ENCODE measurements at regions not wholly inside any gene's neighbourhood (a gene's known extent, or its start where the extent isn't known, plus 50 kb on each side); places are given as distances from the start of the nearest gene placed in this dataset.

DNA sequence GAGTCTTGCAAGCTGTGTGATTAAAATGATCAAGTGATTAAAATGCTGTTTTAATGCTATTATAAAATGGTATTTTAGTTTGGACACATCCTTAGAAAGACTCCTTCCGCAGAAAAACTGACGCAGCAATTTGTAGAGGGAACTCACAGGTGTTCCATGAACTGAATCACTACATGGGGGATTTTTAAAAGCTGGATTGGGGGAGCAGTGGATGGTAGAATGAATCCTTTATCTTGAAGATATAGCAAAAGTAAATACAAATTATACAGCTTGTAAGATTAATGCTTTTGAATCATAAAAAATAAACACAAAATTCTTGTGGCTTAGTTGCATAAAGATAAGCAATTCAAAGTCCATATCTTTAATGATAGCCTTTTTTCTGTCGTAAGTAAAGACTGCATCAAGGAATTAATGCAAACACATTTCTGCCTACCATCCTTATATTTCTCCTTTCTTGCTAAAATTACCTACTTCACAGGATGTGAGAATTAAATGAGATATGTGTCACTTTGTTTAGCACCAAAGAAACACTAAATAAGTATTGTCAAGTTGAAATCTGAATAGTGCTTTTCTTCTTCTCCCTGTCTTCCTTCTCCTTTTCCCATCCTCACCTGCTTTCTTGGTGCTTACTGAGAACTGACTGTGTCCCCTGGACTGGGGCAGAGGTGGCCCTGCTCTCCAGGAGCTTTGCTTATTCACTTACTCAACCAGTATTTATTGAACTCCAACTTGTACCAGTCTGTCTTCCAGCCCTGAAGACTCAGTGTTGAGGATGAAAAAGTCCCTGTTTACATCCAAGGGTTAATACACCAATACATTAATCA lies 61.5 kb upstream of the F3 start:
- no peaks in the 10 kb centered on the region for H3K9me3 ChIP-seq (ENCODE audit: low read depth)
- no peak overlapping the region for H3K4me3 ChIP-seq
- DNase-seq (ENCODE audit: low spot score): no peak
- H3K27ac ChIP-seq: no peak overlapping the region
- H3K9me3 Mint-ChIP-seq: peaks cover 8% of the 10 kb centered on the region
- no peaks in the 10 kb centered on the region for H3K36me3 ChIP-seq
- no peak overlapping the region for H3K27ac Mint-ChIP-seq
- H3K27me3 Mint-ChIP-seq (ENCODE audit: insufficient read depth, low read depth): peaks cover 6% of the 10 kb centered on the region
- peaks cover 4% of the 10 kb centered on the region for H3K4me1 Mint-ChIP-seq
- TF ChIP-seq EZH2 (IDR thresholded peaks at IDR 0.05) (no peak), EZH2phosphoT487 (IDR thresholded peaks at IDR 0.05) (no peak)
- TF ChIP-seq, protein P1, sequence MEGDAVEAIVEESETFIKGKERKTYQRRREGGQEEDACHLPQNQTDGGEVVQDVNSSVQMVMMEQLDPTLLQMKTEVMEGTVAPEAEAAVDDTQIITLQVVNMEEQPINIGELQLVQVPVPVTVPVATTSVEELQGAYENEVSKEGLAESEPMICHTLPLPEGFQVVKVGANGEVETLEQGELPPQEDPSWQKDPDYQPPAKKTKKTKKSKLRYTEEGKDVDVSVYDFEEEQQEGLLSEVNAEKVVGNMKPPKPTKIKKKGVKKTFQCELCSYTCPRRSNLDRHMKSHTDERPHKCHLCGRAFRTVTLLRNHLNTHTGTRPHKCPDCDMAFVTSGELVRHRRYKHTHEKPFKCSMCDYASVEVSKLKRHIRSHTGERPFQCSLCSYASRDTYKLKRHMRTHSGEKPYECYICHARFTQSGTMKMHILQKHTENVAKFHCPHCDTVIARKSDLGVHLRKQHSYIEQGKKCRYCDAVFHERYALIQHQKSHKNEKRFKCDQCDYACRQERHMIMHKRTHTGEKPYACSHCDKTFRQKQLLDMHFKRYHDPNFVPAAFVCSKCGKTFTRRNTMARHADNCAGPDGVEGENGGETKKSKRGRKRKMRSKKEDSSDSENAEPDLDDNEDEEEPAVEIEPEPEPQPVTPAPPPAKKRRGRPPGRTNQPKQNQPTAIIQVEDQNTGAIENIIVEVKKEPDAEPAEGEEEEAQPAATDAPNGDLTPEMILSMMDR (IDR thresholded peaks at IDR 0.05): no peak
- no peaks in the 10 kb centered on the region for H3K27me3 ChIP-seq
- H3K4me2 ChIP-seq: no peak overlapping the region
- H3K4me1 ChIP-seq: no peaks in the 10 kb centered on the region
- no peaks in the 10 kb centered on the region for H4K20me1 ChIP-seq (ENCODE audit: low read depth)
- peaks cover 3% of the 10 kb centered on the region for H3F3A ChIP-seq (ENCODE audit: low read depth)
- H3K36me3 Mint-ChIP-seq: no peaks in the 10 kb centered on the region
- H3K79me2 ChIP-seq (ENCODE audit: low read depth): no peaks in the 10 kb centered on the region
- no peak overlapping the region for H3K4me3 Mint-ChIP-seq
- H3K9ac ChIP-seq: no peak overlapping the region
- H2AFZ ChIP-seq (replicated peaks): no peak overlapping the region

DNA sequence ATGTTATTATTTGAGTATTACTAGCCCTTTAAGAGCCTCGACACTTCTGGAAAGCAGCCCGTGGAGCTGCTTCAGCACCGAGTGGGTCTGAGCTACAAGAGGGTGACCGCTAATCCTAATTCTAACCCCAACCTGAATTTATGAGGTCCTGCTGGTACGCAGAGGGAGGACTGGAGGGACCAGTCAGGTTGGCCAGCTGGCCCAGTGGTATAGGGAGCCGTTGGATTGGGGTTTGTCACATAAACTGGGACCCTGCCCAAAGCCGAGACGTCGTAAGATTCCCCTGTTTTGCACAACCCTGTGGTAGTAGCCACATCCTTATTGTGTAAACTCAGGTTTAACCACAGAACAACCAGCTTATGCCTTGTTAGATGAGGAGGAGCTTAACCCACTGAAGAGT lies 60.8 kb upstream of the F3 start:
- Mint-ChIP-seq H3K9me3 (peaks cover 8% of the 10 kb centered on the region), H3K36me3 (no peaks in the 10 kb centered on the region), H3K27ac (no peak overlapping the region), H3K27me3 (ENCODE audit: insufficient read depth, low read depth) (peaks cover 5% of the 10 kb centered on the region), H3K4me3 (no peak overlapping the region), H3K4me1 (peaks cover 3% of the 10 kb centered on the region)
- Histone ChIP-seq H3K4me3 (no peak overlapping the region), H3K79me2 (ENCODE audit: low read depth) (no peaks in the 10 kb centered on the region), H3F3A (ENCODE audit: low read depth) (no peaks in the 10 kb centered on the region), H3K36me3 (no peaks in the 10 kb centered on the region), H2AFZ (replicated peaks) (no peak overlapping the region), H3K27me3 (no peaks in the 10 kb centered on the region), H3K4me1 (no peaks in the 10 kb centered on the region), H3K27ac (no peak overlapping the region), H4K20me1 (ENCODE audit: low read depth) (no peaks in the 10 kb centered on the region), H3K9ac (no peak overlapping the region), H3K9me3 (ENCODE audit: low read depth) (no peaks in the 10 kb centered on the region), H3K4me2 (no peak overlapping the region)
- no peak for DNase-seq (ENCODE audit: low spot score)
- no peak for TF ChIP-seq EZH2 (IDR thresholded peaks at IDR 0.05)
- TF ChIP-seq EZH2phosphoT487 (IDR thresholded peaks at IDR 0.05): no peak
- TF ChIP-seq, protein P1 (IDR thresholded peaks at IDR 0.05): no peak

DNA sequence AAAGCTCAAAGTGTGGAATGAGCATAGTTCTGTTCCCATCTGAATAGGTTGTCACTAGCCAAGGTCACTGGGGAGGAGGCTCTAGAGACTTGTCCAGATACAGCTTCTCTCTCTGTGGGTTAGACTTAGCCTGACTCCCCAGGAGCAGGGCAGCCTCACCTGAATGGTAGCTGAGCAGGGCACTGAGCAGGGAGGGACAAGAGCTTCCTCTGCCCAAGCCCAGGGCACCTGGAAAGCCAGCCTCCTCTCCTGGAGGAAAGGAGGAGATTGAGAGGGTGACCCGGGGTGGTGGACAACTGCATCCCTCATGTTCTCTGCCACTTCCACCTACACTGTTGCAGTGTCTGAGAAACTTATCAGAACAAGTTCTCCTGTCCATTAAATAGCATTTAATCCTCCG lies 59.0 kb upstream of the F3 start:
- Histone ChIP-seq H3K4me3 (no peak overlapping the region), H3K4me1 (no peaks in the 10 kb centered on the region), H3K4me2 (no peak overlapping the region), H3K27ac (no peak overlapping the region), H3K27me3 (no peaks in the 10 kb centered on the region), H4K20me1 (ENCODE audit: low read depth) (no peaks in the 10 kb centered on the region), H3K36me3 (no peaks in the 10 kb centered on the region), H2AFZ (replicated peaks) (no peak overlapping the region), H3F3A (ENCODE audit: low read depth) (no peaks in the 10 kb centered on the region), H3K9ac (no peak overlapping the region), H3K79me2 (ENCODE audit: low read depth) (no peaks in the 10 kb centered on the region), H3K9me3 (ENCODE audit: low read depth) (no peaks in the 10 kb centered on the region)
- Mint-ChIP-seq H3K27ac (no peak overlapping the region), H3K4me3 (no peak overlapping the region), H3K36me3 (no peaks in the 10 kb centered on the region), H3K27me3 (ENCODE audit: insufficient read depth, low read depth) (peaks cover 3% of the 10 kb centered on the region), H3K9me3 (peaks cover 8% of the 10 kb centered on the region), H3K4me1 (peaks cover 4% of the 10 kb centered on the region)
- TF ChIP-seq EZH2phosphoT487 (IDR thresholded peaks at IDR 0.05) (no peak), EZH2 (IDR thresholded peaks at IDR 0.05) (no peak)
- TF ChIP-seq, protein P1 (IDR thresholded peaks at IDR 0.05): no peak
- DNase-seq (ENCODE audit: low spot score): no peak
